IPS DF 6.9 (cell line): ENCODE measurements at regions not wholly inside any gene's neighbourhood (a gene's known extent, or its start where the extent isn't known, plus 50 kb on each side); places are given as distances from the start of the nearest gene placed in this dataset.

Source experiments
- DNase-seq: peaks from one replicate; pipeline ENCODE4 v3.0.0-alpha.2; 2013; ENCODE audit warnings: low read depth, low spot score
- H3K27ac ChIP-seq: one replicate; pipeline ENCODE4 v1.5.1; 2013; ENCODE audit warnings: low read length, control low read depth
- H3K27me3 ChIP-seq: 2 replicates; pipeline ENCODE4 v1.6.1; 2013; ENCODE audit warnings: mild to moderate bottlenecking, low read length; ENCODE audit not compliant: control insufficient read depth, insufficient read depth
- H3K36me3 ChIP-seq: 2 replicates; pipeline ENCODE4 v1.6.1; 2013; ENCODE audit warnings: low read length; ENCODE audit not compliant: control insufficient read depth, insufficient read depth
- H3K4me1 ChIP-seq: 2 replicates; pipeline ENCODE4 v1.6.1; 2013; ENCODE audit warnings: low read length; ENCODE audit not compliant: control insufficient read depth, insufficient read depth
- H3K4me3 ChIP-seq: 2 replicates; pipeline ENCODE4 v1.5.1; 2013; ENCODE audit warnings: mild to moderate bottlenecking, low read length
- H3K9me3 ChIP-seq: 2 replicates; pipeline ENCODE4 v1.6.1; 2013; ENCODE audit warnings: low read length, inconsistent platforms; ENCODE audit not compliant: control insufficient read depth, insufficient read depth
- WGBS: extraction: QIAGEN DNeasy Blood & Tissue Kit; methylation state at CpG from one replicate; pipeline ENCODE4 v1.1.7; 2013; ENCODE audit warnings: mixed read lengths, missing lambda C conversion rate; ENCODE audit not compliant: insufficient read length, insufficient coverage; 5-methylcytosine and 5-hydroxymethylcytosine counted together

- Histone ChIP-seq H3K9me3 (no peaks in the 10 kb centered on the region), H3K4me3 (no peak overlapping the region), H3K27ac (no peak overlapping the region), H3K36me3 (no peaks in the 10 kb centered on the region), H3K27me3 (no peaks in the 10 kb centered on the region), H3K4me1 (no peaks in the 10 kb centered on the region)
- DNase-seq: no peak
These were observed 416.2 kb downstream of the ENC1 start for GRCh38 chr5:74224331-74224730.

DNA sequence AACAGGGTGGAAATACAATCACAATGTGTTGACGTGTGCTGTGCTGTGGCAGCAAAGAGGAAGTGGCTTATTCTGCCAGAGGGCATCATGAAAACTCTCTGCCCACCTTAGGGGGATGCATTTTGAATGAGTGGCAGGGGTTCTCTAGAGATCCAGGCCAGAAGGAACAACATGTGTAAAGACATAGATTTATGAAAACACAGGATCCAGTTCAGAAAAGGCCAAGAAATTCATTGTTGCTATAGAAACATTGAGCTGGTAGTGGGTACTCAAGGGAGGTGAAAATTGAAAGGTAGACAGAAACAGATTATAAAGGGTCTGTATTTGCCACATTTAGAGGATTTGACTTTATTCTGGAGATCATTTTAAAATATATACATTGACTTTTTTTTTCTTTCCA, 417.7 kb downstream of the ENC1 start:
- Histone ChIP-seq H3K4me1 (no peaks in the 10 kb centered on the region), H3K36me3 (no peaks in the 10 kb centered on the region), H3K27ac (no peak overlapping the region), H3K9me3 (no peaks in the 10 kb centered on the region), H3K27me3 (no peaks in the 10 kb centered on the region), H3K4me3 (no peak overlapping the region)
- no peak for DNase-seq
- no CpG with 5 or more reads among the region's 1 CpG for WGBS

- Histone ChIP-seq H3K4me3 (no peak overlapping the region), H3K27me3 (no peaks in the 10 kb centered on the region), H3K4me1 (no peaks in the 10 kb centered on the region), H3K36me3 (no peaks in the 10 kb centered on the region), H3K27ac (no peak overlapping the region), H3K9me3 (no peaks in the 10 kb centered on the region)
- no peak for DNase-seq
- WGBS: no CpG with 5 or more reads among the region's 5 CpGs
These were observed 419.1 kb downstream of the ENC1 start for GRCh38 chr5:74221413-74221812.

DNA sequence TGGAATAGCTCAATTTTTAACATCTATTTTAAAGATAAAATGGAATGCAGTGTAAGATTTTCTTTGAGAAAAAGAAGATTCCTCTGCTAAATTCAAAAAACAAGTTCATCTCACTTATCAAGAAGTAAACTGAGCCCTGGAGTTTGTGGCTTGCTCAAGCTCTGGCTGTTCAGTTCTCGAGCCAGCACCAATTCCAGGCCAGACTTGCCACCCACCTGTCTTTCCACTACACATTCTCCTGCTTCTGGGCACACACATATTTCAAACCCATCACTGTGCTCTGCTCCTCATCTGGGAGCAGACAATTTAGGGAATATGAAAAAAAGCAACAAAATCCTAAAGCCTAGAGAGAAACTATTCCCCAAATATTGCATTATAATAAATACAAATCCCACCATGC, 424.5 kb downstream of the ENC1 start:
- H3K4me3 ChIP-seq: no peak overlapping the region
- H3K4me1 ChIP-seq: no peaks in the 10 kb centered on the region
- no CpG with 5 or more reads among the region's 1 CpG for WGBS
- H3K27ac ChIP-seq: no peak overlapping the region
- H3K9me3 ChIP-seq: no peaks in the 10 kb centered on the region
- H3K36me3 ChIP-seq: no peaks in the 10 kb centered on the region
- DNase-seq: no peak
- H3K27me3 ChIP-seq: no peaks in the 10 kb centered on the region

- Histone ChIP-seq H3K36me3 (no peaks in the 10 kb centered on the region), H3K4me3 (no peak overlapping the region), H3K4me1 (no peaks in the 10 kb centered on the region), H3K27ac (no peak overlapping the region), H3K9me3 (no peaks in the 10 kb centered on the region), H3K27me3 (no peaks in the 10 kb centered on the region)
- no CpG with 5 or more reads among the region's 5 CpGs for WGBS
- peak; percentile 25 for DNase-seq
These were observed 428.2 kb downstream of the ENC1 start for GRCh38 chr5:74212336-74212735.

DNA sequence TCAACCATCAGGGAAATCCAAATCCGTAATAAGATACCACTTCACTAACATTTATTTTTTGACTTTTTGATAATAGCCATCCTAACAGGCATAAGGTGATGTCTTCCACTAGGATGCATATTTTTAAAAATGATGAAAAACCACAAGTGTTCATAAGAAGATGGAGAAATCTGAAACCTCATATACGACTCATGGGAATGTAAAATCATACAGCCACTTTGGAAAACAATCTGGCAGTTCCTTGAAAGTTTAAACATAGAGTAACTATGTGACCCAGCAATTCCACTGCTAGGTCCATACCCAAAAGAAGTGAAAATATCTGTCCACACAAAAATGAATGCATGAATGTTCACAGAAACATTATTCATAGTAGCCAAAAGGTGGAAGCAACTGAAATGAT, 431.0 kb downstream of the ENC1 start:
- Histone ChIP-seq H3K27me3 (no peaks in the 10 kb centered on the region), H3K27ac (no peak overlapping the region), H3K36me3 (no peaks in the 10 kb centered on the region), H3K9me3 (no peaks in the 10 kb centered on the region), H3K4me1 (peaks cover 2% of the 10 kb centered on the region), H3K4me3 (no peak overlapping the region)
- DNase-seq: no peak
- no CpG with 5 or more reads among the region's 2 CpGs for WGBS

GRCh38 chr5:74206579-74207550, 433.7 kb downstream of the ENC1 start:
- Histone ChIP-seq H3K36me3 (no peaks in the 10 kb centered on the region), H3K4me1 (peaks cover 2% of the 10 kb centered on the region), H3K4me3 (no peak overlapping the region), H3K9me3 (no peaks in the 10 kb centered on the region), H3K27ac (no peak overlapping the region), H3K27me3 (no peaks in the 10 kb centered on the region)
- DNase-seq: no peak
- no CpG with 5 or more reads among the region's 12 CpGs for WGBS

DNA sequence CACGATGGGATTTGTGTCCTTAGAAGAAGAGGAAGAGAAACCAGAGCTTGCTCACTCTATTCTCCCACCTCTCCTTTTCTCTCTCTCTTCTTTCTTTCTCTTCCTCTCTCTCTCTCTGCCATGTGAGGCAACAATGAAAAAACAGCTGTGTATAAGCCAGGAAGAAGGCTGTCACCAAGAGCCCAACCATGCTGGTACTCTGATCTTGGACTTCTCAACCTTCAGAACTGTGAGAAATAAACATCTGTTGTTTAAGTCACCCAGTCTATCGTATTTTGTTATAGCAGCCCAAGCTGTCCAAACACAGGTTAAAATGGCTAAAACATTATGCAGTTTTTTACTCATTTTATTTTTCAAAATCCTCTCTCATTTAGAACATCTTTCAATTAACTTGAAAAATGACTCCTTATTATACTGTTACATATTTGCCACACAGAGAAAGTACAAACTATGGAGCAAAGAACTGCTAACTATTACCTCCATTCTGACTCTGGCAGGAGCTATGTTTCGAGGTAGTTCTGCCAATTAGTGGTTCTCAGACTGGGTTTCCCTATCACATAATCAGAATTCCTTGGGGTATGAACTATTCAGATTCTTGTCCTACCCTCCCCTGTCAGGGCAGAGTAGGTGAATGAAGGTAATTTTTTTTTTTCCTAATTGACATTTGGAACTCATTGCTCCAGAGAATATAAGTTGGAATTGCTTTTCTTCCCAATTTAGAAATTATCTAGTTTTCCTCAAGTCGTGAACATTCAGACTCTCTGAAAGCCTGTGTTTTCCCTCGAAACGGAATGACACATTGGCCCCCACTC, 434.6 kb downstream of the ENC1 start:
- H3K4me1 ChIP-seq: peaks cover 2% of the 10 kb centered on the region
- no peak for DNase-seq
- H3K4me3 ChIP-seq: no peak overlapping the region
- WGBS: no CpG with 5 or more reads among the region's 6 CpGs
- no peaks in the 10 kb centered on the region for H3K27me3 ChIP-seq
- no peak overlapping the region for H3K27ac ChIP-seq
- H3K9me3 ChIP-seq: no peaks in the 10 kb centered on the region
- no peaks in the 10 kb centered on the region for H3K36me3 ChIP-seq

- Histone ChIP-seq H3K4me3 (no peak overlapping the region), H3K27ac (no peak overlapping the region), H3K9me3 (no peaks in the 10 kb centered on the region), H3K4me1 (no peaks in the 10 kb centered on the region), H3K36me3 (no peaks in the 10 kb centered on the region), H3K27me3 (no peaks in the 10 kb centered on the region)
- no CpG with 5 or more reads among the region's 8 CpGs for WGBS
- DNase-seq: no peak
These were observed 439.0 kb downstream of the ENC1 start for GRCh38 chr5:74201334-74202081.

GRCh38 chr5:74200560-74200959, 440.0 kb downstream of the ENC1 start:
- no peaks in the 10 kb centered on the region for H3K4me1 ChIP-seq
- H3K27me3 ChIP-seq: no peaks in the 10 kb centered on the region
- DNase-seq: no peak
- no peaks in the 10 kb centered on the region for H3K9me3 ChIP-seq
- H3K36me3 ChIP-seq: no peaks in the 10 kb centered on the region
- no CpG with 5 or more reads among the region's 2 CpGs for WGBS
- no peak overlapping the region for H3K4me3 ChIP-seq
- no peak overlapping the region for H3K27ac ChIP-seq
